Effector memory CD4-positive, alpha-beta T cell (primary cell): ENCODE measurements at regions not wholly inside any gene's neighbourhood (a gene's known extent, or its start where the extent isn't known, plus 50 kb on each side); places are given as distances from the start of the nearest gene placed in this dataset.

Experiments used
- DNase-seq, 3 donors: peaks; one replicate each; pipeline ENCODE4 v3.0.0-alpha.2; 2020
- H3K27ac ChIP-seq: 2 replicates; pipeline ENCODE4 v1.7.0; 2013; ENCODE audit warnings: mild to moderate bottlenecking, low read length, moderate library complexity; ENCODE audit not compliant: insufficient read depth, poor library complexity, severe bottlenecking
- H3K27me3 ChIP-seq: replicated peaks from 2 replicates; pipeline ENCODE4 v1.7.0; 2013; ENCODE audit warnings: mild to moderate bottlenecking, low read length; ENCODE audit not compliant: insufficient read depth, control insufficient read depth, poor library complexity, severe bottlenecking
- H3K36me3 ChIP-seq: 2 replicates; pipeline ENCODE4 v1.7.0; 2013; ENCODE audit warnings: mild to moderate bottlenecking, low read length, moderate library complexity; ENCODE audit not compliant: control insufficient read depth, insufficient read depth
- H3K4me1 ChIP-seq: 2 replicates; pipeline ENCODE4 v1.7.0; 2013; ENCODE audit warnings: low read length, mild to moderate bottlenecking; ENCODE audit not compliant: control insufficient read depth, insufficient read depth, poor library complexity, severe bottlenecking
- H3K4me3 ChIP-seq: 2 replicates; pipeline ENCODE4 v1.7.0; 2013; ENCODE audit warnings: low read length, low read depth, mild to moderate bottlenecking; ENCODE audit not compliant: insufficient read depth, poor library complexity, severe bottlenecking
- H3K9me3 ChIP-seq: 2 replicates; pipeline ENCODE4 v1.7.0; 2013; ENCODE audit warnings: mild to moderate bottlenecking, low read length, moderate library complexity; ENCODE audit not compliant: control insufficient read depth

DNA sequence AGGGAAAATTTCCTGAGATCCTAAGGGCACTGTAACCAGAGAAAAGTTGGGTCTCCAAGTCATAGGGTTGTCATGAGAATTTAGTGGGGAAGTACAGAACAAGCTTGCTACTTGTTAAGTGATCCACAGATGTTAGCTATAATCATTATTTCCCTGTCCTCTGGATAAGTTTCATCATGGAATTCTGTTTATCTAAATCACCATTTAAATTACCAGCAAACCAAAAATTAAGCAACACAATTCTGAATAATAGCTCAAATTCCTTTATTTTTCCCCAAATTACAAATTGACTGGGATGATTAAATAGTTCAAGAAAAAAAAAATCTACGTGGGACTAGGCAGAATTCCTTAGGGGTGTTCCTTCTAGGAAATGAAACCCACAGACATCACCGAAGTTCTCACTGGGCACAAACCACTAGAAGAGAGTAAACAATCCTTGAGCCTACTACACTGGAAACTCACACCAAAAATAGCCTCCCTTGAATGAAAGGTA lies 159.5 kb downstream of the COL6A3 start:
- DNase-seq = no peak
- H3K4me1 ChIP-seq = no peaks in the 10 kb centered on the region
- H3K27ac ChIP-seq = no peak overlapping the region

GRCh38 chr2:237254911-237255578 lies 158.9 kb downstream of the COL6A3 start:
- no peaks in the 10 kb centered on the region for H3K27me3 ChIP-seq

More for the DNA sequence above, 159.5 kb downstream of the COL6A3 start:
- Histone ChIP-seq H3K4me3 (no peak overlapping the region), H3K27me3 (no peaks in the 10 kb centered on the region), H3K36me3 (no peaks in the 10 kb centered on the region), H3K9me3 (no peaks in the 10 kb centered on the region)

GRCh38 chr2:237256887-237257286 lies 157.1 kb downstream of the COL6A3 start:
- Histone ChIP-seq H3K36me3 (no peaks in the 10 kb centered on the region), H3K9me3 (no peaks in the 10 kb centered on the region), H3K4me1 (no peaks in the 10 kb centered on the region), H3K27me3 (no peaks in the 10 kb centered on the region), H3K27ac (no peak overlapping the region), H3K4me3 (no peak overlapping the region)
- no peak for DNase-seq

More at GRCh38 chr2:237254911-237255578, 158.9 kb downstream of the COL6A3 start:
- Histone ChIP-seq H3K4me1 (no peaks in the 10 kb centered on the region), H3K9me3 (no peaks in the 10 kb centered on the region), H3K27ac (no peak overlapping the region), H3K36me3 (no peaks in the 10 kb centered on the region), H3K4me3 (no peak overlapping the region)
- no peak for DNase-seq

GRCh38 chr2:237257471-237257951 lies 156.5 kb downstream of the COL6A3 start:
- Histone ChIP-seq H3K4me3 (no peak overlapping the region), H3K27me3 (no peaks in the 10 kb centered on the region), H3K27ac (no peak overlapping the region), H3K36me3 (no peaks in the 10 kb centered on the region), H3K4me1 (no peaks in the 10 kb centered on the region), H3K9me3 (no peaks in the 10 kb centered on the region)
- DNase-seq = no peak

- Histone ChIP-seq H3K4me3 (no peak overlapping the region), H3K27ac (no peak overlapping the region), H3K4me1 (no peaks in the 10 kb centered on the region), H3K27me3 (no peaks in the 10 kb centered on the region), H3K9me3 (no peaks in the 10 kb centered on the region), H3K36me3 (no peaks in the 10 kb centered on the region)
- DNase-seq = no peak
These were observed 155.8 kb downstream of the COL6A3 start for GRCh38 chr2:237258116-237258515.

GRCh38 chr2:237258615-237259014 lies 155.3 kb downstream of the COL6A3 start:
- H3K4me3 ChIP-seq = no peak overlapping the region
- no peaks in the 10 kb centered on the region for H3K4me1 ChIP-seq
- no peaks in the 10 kb centered on the region for H3K9me3 ChIP-seq
- H3K27ac ChIP-seq = no peak overlapping the region
- no peak for DNase-seq
- H3K27me3 ChIP-seq = no peaks in the 10 kb centered on the region
- H3K36me3 ChIP-seq = no peaks in the 10 kb centered on the region

DNA sequence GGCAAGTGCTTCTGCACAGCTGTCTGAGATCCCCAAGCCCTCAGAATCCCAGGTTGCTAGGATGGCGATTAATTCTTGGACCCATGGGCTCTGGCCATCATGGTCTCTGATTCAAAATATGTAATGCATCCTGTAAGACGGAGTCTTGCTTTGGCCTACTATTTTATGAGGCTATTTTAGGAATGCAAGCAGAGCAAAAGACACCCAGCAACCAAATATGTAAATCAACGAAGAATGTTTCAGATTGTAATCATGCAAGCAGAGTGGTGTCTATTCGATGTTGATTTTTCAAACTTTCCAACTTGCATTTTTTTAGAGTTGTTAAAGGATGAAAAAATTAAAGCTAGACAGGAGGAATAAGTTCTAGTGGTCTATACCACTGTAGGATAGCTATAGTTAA lies 154.8 kb downstream of the COL6A3 start:
- no peaks in the 10 kb centered on the region for H3K4me1 ChIP-seq
- H3K27ac ChIP-seq = no peak overlapping the region
- H3K27me3 ChIP-seq = no peaks in the 10 kb centered on the region
- no peaks in the 10 kb centered on the region for H3K9me3 ChIP-seq
- H3K4me3 ChIP-seq = no peak overlapping the region
- no peak for DNase-seq
- H3K36me3 ChIP-seq = no peaks in the 10 kb centered on the region

GRCh38 chr2:237260039-237260620 lies 153.8 kb downstream of the COL6A3 start:
- Histone ChIP-seq H3K9me3 (no peaks in the 10 kb centered on the region), H3K27ac (no peak overlapping the region), H3K27me3 (no peaks in the 10 kb centered on the region), H3K36me3 (no peaks in the 10 kb centered on the region), H3K4me1 (no peaks in the 10 kb centered on the region), H3K4me3 (no peak overlapping the region)
- DNase-seq = no peak

DNA sequence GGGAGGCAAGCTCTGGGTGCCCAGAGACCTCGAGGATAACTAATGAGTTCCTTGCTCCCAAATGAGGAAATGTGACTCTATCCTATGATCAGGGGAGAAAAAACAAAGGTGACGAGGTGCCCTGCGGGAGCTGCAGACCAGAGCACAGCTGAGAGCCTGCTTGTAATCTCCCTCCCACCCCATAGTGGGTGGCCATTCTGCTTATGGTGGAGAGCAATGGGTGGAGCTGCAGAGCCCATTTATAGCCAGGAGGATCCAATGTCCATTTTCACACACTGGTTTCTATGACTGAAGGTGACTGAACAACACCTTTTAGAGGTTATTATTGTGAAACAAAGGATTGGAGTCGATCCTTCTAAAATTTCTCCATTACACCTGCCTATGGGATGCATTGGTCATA lies 153.3 kb downstream of the COL6A3 start:
- Histone ChIP-seq H3K9me3 (no peaks in the 10 kb centered on the region), H3K36me3 (no peaks in the 10 kb centered on the region), H3K27ac (no peak overlapping the region), H3K4me1 (no peaks in the 10 kb centered on the region), H3K27me3 (no peaks in the 10 kb centered on the region), H3K4me3 (no peak overlapping the region)
- DNase-seq = no peak

DNA sequence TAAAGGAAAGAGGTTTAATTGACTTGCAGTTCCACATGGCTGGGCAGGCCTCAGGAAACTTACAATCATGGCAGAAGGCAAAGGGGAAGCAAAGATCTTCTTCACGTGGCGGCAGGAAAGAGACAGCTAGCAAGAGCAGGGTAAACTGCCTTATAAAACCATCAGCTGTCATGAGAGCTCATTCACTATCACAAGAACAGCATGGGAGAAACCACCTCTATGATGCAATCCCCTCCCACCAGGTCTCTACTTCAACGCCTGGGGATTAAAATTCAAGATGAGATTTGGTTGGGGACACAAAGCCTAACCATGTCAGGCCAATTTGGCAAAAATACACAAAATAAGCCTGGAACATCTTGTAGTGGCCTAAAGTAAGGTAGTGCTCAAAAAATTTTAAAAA lies 152.6 kb downstream of the COL6A3 start:
- H3K9me3 ChIP-seq = no peaks in the 10 kb centered on the region
- H3K4me3 ChIP-seq = no peak overlapping the region
- DNase-seq = no peak
- H3K27ac ChIP-seq = no peak overlapping the region
- H3K4me1 ChIP-seq = no peaks in the 10 kb centered on the region
- H3K27me3 ChIP-seq = no peaks in the 10 kb centered on the region
- H3K36me3 ChIP-seq = no peaks in the 10 kb centered on the region
